ENCODE measurements at regions not wholly inside any gene's neighbourhood (a gene's known extent, or its start where the extent isn't known, plus 50 kb on each side); places are given as distances from the start of the nearest gene placed in this dataset.

GRCh38 chr7:133155146-133155545, 73.3 kb upstream of the CHCHD3 start:
- TF ChIP-seq ZNF12 (CRISPR knock-in tag; IDR thresholded peaks at IDR 0.05) (no peak), ZNF280B (CRISPR knock-in tag; IDR thresholded peaks at IDR 0.05) (no peak), ATF7 (IDR thresholded peaks at IDR 0.05) (no peak), HIVEP1 (CRISPR knock-in tag; IDR thresholded peaks at IDR 0.05) (no peak), CHD4 (IDR thresholded peaks at IDR 0.05; ENCODE audit: insufficient read depth, insufficient replicate concordance, low read depth, low read length, poor library complexity, severe bottlenecking) (no peak), DPF2 (IDR thresholded peaks at IDR 0.05) (no peak), TAF1 (IDR thresholded peaks at IDR 0.05; ENCODE audit: control insufficient read depth, extremely low read depth, insufficient read depth, low read length, severe bottlenecking) (no peak), SIN3A (IDR thresholded peaks at IDR 0.05; ENCODE audit: borderline replicate concordance in 2 of 2, control insufficient read depth in 1 of 2, low read depth in 2 of 2, low read length in 2 of 2) (no peak), ATF1 (CRISPR knock-in tag; IDR thresholded peaks at IDR 0.05) (no peak), ATF1 (tag; IDR thresholded peaks at IDR 0.05) (no peak), CTCF (IDR thresholded peaks at IDR 0.05 in 2 of 3, conservative IDR thresholded peaks at IDR 0.05 in 1 of 3; ENCODE audit: insufficient read depth in 2 of 3, low read depth in 1 of 3, low read length in 3 of 3) (no peak)
- TF ChIP-seq, protein P1, sequence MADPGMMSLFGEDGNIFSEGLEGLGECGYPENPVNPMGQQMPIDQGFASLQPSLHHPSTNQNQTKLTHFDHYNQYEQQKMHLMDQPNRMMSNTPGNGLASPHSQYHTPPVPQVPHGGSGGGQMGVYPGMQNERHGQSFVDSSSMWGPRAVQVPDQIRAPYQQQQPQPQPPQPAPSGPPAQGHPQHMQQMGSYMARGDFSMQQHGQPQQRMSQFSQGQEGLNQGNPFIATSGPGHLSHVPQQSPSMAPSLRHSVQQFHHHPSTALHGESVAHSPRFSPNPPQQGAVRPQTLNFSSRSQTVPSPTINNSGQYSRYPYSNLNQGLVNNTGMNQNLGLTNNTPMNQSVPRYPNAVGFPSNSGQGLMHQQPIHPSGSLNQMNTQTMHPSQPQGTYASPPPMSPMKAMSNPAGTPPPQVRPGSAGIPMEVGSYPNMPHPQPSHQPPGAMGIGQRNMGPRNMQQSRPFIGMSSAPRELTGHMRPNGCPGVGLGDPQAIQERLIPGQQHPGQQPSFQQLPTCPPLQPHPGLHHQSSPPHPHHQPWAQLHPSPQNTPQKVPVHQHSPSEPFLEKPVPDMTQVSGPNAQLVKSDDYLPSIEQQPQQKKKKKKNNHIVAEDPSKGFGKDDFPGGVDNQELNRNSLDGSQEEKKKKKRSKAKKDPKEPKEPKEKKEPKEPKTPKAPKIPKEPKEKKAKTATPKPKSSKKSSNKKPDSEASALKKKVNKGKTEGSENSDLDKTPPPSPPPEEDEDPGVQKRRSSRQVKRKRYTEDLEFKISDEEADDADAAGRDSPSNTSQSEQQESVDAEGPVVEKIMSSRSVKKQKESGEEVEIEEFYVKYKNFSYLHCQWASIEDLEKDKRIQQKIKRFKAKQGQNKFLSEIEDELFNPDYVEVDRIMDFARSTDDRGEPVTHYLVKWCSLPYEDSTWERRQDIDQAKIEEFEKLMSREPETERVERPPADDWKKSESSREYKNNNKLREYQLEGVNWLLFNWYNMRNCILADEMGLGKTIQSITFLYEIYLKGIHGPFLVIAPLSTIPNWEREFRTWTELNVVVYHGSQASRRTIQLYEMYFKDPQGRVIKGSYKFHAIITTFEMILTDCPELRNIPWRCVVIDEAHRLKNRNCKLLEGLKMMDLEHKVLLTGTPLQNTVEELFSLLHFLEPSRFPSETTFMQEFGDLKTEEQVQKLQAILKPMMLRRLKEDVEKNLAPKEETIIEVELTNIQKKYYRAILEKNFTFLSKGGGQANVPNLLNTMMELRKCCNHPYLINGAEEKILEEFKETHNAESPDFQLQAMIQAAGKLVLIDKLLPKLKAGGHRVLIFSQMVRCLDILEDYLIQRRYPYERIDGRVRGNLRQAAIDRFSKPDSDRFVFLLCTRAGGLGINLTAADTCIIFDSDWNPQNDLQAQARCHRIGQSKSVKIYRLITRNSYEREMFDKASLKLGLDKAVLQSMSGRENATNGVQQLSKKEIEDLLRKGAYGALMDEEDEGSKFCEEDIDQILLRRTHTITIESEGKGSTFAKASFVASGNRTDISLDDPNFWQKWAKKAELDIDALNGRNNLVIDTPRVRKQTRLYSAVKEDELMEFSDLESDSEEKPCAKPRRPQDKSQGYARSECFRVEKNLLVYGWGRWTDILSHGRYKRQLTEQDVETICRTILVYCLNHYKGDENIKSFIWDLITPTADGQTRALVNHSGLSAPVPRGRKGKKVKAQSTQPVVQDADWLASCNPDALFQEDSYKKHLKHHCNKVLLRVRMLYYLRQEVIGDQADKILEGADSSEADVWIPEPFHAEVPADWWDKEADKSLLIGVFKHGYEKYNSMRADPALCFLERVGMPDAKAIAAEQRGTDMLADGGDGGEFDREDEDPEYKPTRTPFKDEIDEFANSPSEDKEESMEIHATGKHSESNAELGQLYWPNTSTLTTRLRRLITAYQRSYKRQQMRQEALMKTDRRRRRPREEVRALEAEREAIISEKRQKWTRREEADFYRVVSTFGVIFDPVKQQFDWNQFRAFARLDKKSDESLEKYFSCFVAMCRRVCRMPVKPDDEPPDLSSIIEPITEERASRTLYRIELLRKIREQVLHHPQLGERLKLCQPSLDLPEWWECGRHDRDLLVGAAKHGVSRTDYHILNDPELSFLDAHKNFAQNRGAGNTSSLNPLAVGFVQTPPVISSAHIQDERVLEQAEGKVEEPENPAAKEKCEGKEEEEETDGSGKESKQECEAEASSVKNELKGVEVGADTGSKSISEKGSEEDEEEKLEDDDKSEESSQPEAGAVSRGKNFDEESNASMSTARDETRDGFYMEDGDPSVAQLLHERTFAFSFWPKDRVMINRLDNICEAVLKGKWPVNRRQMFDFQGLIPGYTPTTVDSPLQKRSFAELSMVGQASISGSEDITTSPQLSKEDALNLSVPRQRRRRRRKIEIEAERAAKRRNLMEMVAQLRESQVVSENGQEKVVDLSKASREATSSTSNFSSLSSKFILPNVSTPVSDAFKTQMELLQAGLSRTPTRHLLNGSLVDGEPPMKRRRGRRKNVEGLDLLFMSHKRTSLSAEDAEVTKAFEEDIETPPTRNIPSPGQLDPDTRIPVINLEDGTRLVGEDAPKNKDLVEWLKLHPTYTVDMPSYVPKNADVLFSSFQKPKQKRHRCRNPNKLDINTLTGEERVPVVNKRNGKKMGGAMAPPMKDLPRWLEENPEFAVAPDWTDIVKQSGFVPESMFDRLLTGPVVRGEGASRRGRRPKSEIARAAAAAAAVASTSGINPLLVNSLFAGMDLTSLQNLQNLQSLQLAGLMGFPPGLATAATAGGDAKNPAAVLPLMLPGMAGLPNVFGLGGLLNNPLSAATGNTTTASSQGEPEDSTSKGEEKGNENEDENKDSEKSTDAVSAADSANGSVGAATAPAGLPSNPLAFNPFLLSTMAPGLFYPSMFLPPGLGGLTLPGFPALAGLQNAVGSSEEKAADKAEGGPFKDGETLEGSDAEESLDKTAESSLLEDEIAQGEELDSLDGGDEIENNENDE (IDR thresholded peaks at IDR 0.05; ENCODE audit: low read depth, low read length) = no peak
